Sigmoid colon (tissue), 6 donors: ENCODE measurements at regions not wholly inside any gene's neighbourhood (a gene's known extent, or its start where the extent isn't known, plus 50 kb on each side); places are given as distances from the start of the nearest gene placed in this dataset.

Source experiments
- DNase-seq: peaks from one replicate; pipeline ENCODE4 v3.0.0-alpha.2; 2019
- H3K27ac ChIP-seq, 4 donors: fragments of 200-600 bp; sonication (generic); one replicate each; pipeline ENCODE4 v1.5.1; 2016 to 2019; ENCODE audit warnings: mild to moderate bottlenecking in 1 of 4
- H3K27me3 ChIP-seq, 3 donors: fragments of 200-600 bp; sonication (generic); one replicate each; pipeline ENCODE4 v1.5.1; 2019; ENCODE audit warnings: mild to moderate bottlenecking in 1 of 3
- H3K36me3 ChIP-seq, 4 donors: fragments of 200-600 bp; sonication (generic); one replicate each; pipeline ENCODE4 v1.5.1; 2016 to 2019
- H3K4me1 ChIP-seq, 4 donors: fragments of 200-600 bp; sonication (generic); one replicate each; pipeline ENCODE4 v1.5.1; 2017 to 2019
- H3K4me3 ChIP-seq, 4 donors: fragments of 200-600 bp; sonication (generic); one replicate each; pipeline ENCODE4 v1.5.1; 2017 to 2019; ENCODE audit warnings: mild to moderate bottlenecking in 2 of 4, moderate library complexity in 1 of 4
- H3K9me3 ChIP-seq, 4 donors: fragments of 200-600 bp in 3 of 4; sonication (generic) in 3 of 4; one replicate each; pipeline versions ENCODE4 v1.5.1 to v1.6.1; 2013 to 2019
- EP300 ChIP-seq, 4 donors: sonication (generic); formaldehyde crosslinking; IDR thresholded peaks; one replicate each; pipeline ENCODE4 v1.6.1; 2017; ENCODE audit warnings: antibody characterized with exemption in 4 of 4
- POLR2A ChIP-seq, 2 donors: fragments of 450-650 bp; IDR thresholded peaks; one replicate each; pipeline ENCODE4 v1.6.1; 2016; ENCODE audit warnings: antibody characterized with exemption in 2 of 2, mild to moderate bottlenecking in 2 of 2, moderate library complexity in 2 of 2
- POLR2AphosphoS5 ChIP-seq, 4 donors: sonication (generic); formaldehyde crosslinking; IDR thresholded peaks; one replicate each; pipeline ENCODE4 v1.6.1; 2017; ENCODE audit warnings: antibody characterized with exemption in 4 of 4
- WGBS, 2 donors: extraction: QIAGEN DNeasy Blood & Tissue Kit; methylation state at CpG; one replicate each; pipeline ENCODE4 v1.1.7; 2013; 5-methylcytosine and 5-hydroxymethylcytosine counted together
- intact Hi-C: fragments of 100-400 bp; cut with DNase I; formaldehyde crosslinking; loops from one replicate; pipeline ENCODE4 v1.15.1; 2023
- TF ChIP-seq, protein P1 (sequence below), 4 experiments: fragments of 450-650 bp in 3 of 4; fragments of 200-600 bp in 1 of 4; IDR thresholded peaks; one replicate each; pipeline ENCODE4 v1.5.1; 2016 to 2019; ENCODE audit warnings: antibody characterized with exemption in 4 of 4, mild to moderate bottlenecking in 3 of 4, moderate library complexity in 2 of 4
- donor health status: healthy with polysubstance abuse.
- donor health status: healthy.

DNA sequence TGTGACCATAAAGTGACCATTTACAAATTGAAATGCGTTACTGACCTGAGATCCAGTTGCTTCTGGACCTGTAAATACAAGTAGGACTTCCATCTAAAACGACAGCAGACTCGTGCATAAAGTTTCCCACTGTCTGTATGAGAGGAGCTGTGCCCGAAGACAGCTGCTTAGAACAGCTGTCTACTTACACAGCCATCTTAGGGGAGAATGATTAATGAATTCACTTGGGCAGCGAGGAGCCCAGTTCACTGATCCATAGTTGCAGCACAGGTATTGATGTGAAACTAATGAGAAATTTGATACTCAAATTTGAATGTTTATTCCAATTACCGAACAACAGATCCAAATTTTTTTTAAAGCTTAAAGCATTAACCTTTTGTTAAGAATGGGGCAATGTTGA, 748.1 kb downstream of the NR2F2 start:
- Histone ChIP-seq H3K36me3 (no peaks in the 10 kb centered on the region), H3K4me3 (no peak overlapping the region), H3K4me1 (no peaks in the 10 kb centered on the region), H3K27me3 (no peaks in the 10 kb centered on the region), H3K9me3 (peaks cover 0 to 5% (median 0%) of the 10 kb centered on the region in 4 donors), H3K27ac (no peak overlapping the region)
- DNase-seq = no peak
- WGBS, 2 donors = 59 to 64% methylated on average over 6 of the region's 6 CpGs
- intact Hi-C loops = no loop called here
- TF ChIP-seq, protein P1, sequence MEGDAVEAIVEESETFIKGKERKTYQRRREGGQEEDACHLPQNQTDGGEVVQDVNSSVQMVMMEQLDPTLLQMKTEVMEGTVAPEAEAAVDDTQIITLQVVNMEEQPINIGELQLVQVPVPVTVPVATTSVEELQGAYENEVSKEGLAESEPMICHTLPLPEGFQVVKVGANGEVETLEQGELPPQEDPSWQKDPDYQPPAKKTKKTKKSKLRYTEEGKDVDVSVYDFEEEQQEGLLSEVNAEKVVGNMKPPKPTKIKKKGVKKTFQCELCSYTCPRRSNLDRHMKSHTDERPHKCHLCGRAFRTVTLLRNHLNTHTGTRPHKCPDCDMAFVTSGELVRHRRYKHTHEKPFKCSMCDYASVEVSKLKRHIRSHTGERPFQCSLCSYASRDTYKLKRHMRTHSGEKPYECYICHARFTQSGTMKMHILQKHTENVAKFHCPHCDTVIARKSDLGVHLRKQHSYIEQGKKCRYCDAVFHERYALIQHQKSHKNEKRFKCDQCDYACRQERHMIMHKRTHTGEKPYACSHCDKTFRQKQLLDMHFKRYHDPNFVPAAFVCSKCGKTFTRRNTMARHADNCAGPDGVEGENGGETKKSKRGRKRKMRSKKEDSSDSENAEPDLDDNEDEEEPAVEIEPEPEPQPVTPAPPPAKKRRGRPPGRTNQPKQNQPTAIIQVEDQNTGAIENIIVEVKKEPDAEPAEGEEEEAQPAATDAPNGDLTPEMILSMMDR (IDR thresholded peaks at IDR 0.05) = no peak
- TF ChIP-seq EP300 (IDR thresholded peaks at IDR 0.05) (no peak), POLR2A (IDR thresholded peaks at IDR 0.05) (no peak), POLR2AphosphoS5 (IDR thresholded peaks at IDR 0.05) (no peak)

DNA sequence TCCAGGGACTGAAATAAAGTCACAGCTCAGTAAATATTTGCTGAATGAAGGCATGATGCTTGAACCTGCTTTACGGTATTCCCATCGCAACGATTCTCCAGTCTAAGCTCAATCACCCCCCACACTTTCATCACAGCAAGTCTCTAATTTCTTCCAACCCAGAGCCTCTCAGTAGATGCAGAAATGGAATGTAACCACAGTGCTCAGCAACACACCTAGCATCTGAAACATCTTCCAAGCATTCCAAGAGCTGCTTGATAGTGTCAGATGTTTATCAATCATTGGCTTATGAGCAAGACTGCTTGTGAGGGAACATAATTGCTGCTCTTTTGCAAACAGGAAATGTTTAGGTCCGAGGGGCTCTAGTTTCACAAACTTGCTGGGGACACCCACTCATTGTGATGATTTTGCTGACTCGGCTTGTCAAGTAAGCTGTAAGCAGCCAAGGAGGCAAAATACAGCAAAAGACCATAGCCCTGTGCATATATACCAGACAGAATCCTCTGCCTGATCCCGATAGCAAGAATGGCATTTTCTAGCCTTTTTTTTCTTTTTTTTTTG, 751.2 kb downstream of the NR2F2 start:
- H3K4me3 ChIP-seq = no peak overlapping the region
- TF ChIP-seq POLR2A (IDR thresholded peaks at IDR 0.05) (no peak), POLR2AphosphoS5 (IDR thresholded peaks at IDR 0.05) (no peak), EP300 (IDR thresholded peaks at IDR 0.05) (no peak)
- TF ChIP-seq, protein P1 (IDR thresholded peaks at IDR 0.05) = no peak
- no peaks in the 10 kb centered on the region for H3K4me1 ChIP-seq
- H3K9me3 ChIP-seq = no peaks in the 10 kb centered on the region
- no peaks in the 10 kb centered on the region for H3K27me3 ChIP-seq
- 73% methylated on average over 6 of the region's 6 CpGs for WGBS, 2 donors
- H3K27ac ChIP-seq = no peak overlapping the region
- DNase-seq = no peak
- no peaks in the 10 kb centered on the region for H3K36me3 ChIP-seq
- intact Hi-C loops = no loop called here

DNA sequence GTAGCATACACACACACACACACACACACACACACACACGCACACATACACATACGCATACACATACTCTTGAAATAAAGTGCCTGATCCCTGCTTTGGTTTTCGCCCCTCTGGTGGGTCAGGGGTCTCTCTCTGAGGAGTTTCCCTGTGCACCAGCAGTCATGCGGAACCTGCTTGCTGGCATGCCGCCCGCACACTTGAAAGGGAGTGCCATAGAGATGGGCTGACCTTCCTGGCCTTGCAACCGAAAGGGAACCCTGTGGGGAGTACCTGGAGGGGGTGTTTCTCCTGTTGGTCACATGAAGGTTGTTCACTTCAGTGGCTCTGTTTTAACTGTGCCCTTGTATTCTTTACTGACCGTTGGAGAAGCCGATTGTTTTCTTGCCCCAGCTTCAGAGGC, 752.3 kb downstream of the NR2F2 start:
- TF ChIP-seq POLR2AphosphoS5 (IDR thresholded peaks at IDR 0.05) (no peak), POLR2A (IDR thresholded peaks at IDR 0.05) (no peak), EP300 (IDR thresholded peaks at IDR 0.05) (no peak)
- TF ChIP-seq, protein P1 (IDR thresholded peaks at IDR 0.05) = no peak
- H3K4me3 ChIP-seq = no peak overlapping the region
- H3K27me3 ChIP-seq = no peaks in the 10 kb centered on the region
- WGBS, 2 donors = 71 to 78% methylated on average over 9 of the region's 9 CpGs
- no peak overlapping the region for H3K27ac ChIP-seq
- DNase-seq = no peak
- H3K36me3 ChIP-seq = no peaks in the 10 kb centered on the region
- H3K4me1 ChIP-seq = peaks cover 0 to 8% (median 3%) of the 10 kb centered on the region in 4 donors
- H3K9me3 ChIP-seq = no peaks in the 10 kb centered on the region
- intact Hi-C loops = no loop called here

DNA sequence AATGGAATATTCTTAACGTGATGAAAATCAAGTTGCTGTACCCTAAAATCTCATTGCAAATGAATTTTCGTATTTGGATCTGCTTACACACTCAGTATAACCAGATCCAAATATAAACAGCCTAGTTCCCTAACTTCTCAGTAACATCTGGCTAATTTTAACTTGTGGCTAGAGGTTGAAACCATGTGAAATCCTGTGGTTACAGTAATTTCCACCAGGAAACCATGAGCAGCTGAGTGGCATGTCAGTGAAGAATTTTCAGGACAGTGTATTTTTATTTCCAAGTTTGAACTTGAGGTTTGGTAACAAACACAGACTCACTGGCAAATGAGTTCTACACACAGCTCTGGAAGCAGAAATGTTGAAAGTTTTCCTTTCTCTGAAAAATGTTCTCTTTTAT, 754.1 kb downstream of the NR2F2 start:
- peaks cover 0 to 8% (median 3%) of the 10 kb centered on the region in 4 donors for H3K4me1 ChIP-seq
- H3K9me3 ChIP-seq = no peaks in the 10 kb centered on the region
- WGBS, 2 donors = 44 to 47% methylated on average over 2 of the region's 2 CpGs
- no peak overlapping the region for H3K27ac ChIP-seq
- intact Hi-C loops = no loop called here
- no peaks in the 10 kb centered on the region for H3K36me3 ChIP-seq
- DNase-seq = no peak
- no peak overlapping the region for H3K4me3 ChIP-seq
- TF ChIP-seq POLR2A (IDR thresholded peaks at IDR 0.05) = no peak
- TF ChIP-seq POLR2AphosphoS5 (IDR thresholded peaks at IDR 0.05) = no peak
- TF ChIP-seq EP300 (IDR thresholded peaks at IDR 0.05) = no peak
- TF ChIP-seq, protein P1 (IDR thresholded peaks at IDR 0.05) = no peak
- H3K27me3 ChIP-seq = no peaks in the 10 kb centered on the region

DNA sequence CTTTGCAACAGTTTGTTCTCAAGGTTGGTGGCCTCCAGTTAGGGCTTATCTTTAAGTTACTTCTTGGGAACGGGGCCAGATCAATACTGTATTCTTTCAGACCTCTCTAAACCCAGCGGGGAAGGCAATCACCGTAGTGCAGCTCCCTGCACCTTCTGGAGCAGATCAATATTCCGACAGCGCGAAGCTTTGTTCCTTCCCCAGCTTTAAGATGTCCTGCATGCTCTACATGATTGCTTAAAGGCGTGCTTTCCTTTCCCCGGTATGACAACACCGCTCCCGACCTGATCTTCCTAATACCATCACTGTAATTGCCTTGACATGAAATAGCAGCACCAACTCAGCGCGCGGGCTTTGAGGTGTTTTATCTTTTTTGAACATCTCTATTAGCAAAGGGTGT, 755.2 kb downstream of the NR2F2 start:
- no peak overlapping the region for H3K27ac ChIP-seq
- H3K36me3 ChIP-seq = no peaks in the 10 kb centered on the region
- WGBS, 2 donors = 71 to 74% methylated on average over 13 of the region's 13 CpGs
- intact Hi-C loops = no loop called here
- no peak for DNase-seq
- TF ChIP-seq POLR2AphosphoS5 (IDR thresholded peaks at IDR 0.05) = no peak
- TF ChIP-seq POLR2A (IDR thresholded peaks at IDR 0.05) = no peak
- TF ChIP-seq, protein P1 (IDR thresholded peaks at IDR 0.05) = no peak
- no peak for TF ChIP-seq EP300 (IDR thresholded peaks at IDR 0.05)
- H3K9me3 ChIP-seq = no peaks in the 10 kb centered on the region
- no peaks in the 10 kb centered on the region for H3K27me3 ChIP-seq
- H3K4me1 ChIP-seq = peaks cover 0 to 8% (median 3%) of the 10 kb centered on the region in 4 donors
- no peak overlapping the region for H3K4me3 ChIP-seq
